SK-N-SH (cell line): ENCODE measurements at regions not wholly inside any gene's neighbourhood (a gene's known extent, or its start where the extent isn't known, plus 50 kb on each side); places are given as distances from the start of the nearest gene placed in this dataset.

Experiments
- CHD2 ChIP-seq: fragments of 150-350 bp; IDR thresholded peaks from 2 replicates; pipeline ENCODE4 v1.6.1; 2018; ENCODE audit warnings: low read length; ENCODE audit not compliant: partially characterized antibody
- CTCF ChIP-seq: fragments of 200-600 bp; sonication (generic); IDR thresholded peaks from 2 replicates; pipeline ENCODE4 v1.6.1; 2017; ENCODE audit warnings: antibody characterized with exemption, mild to moderate bottlenecking, moderate library complexity
- JUND ChIP-seq: IDR thresholded peaks from 2 replicates; pipeline ENCODE4 v1.4.0; 2012
- PBX3 ChIP-seq: IDR thresholded peaks from 2 replicates; pipeline ENCODE4; 2012
- POLR2AphosphoS5 ChIP-seq: IDR thresholded peaks from 2 replicates; pipeline ENCODE4 v1.6.1; 2012; ENCODE audit warnings: low read depth, low read length
- USF2 ChIP-seq: fragments of 150-350 bp; IDR thresholded peaks from 2 replicates; pipeline ENCODE4 v1.6.1; 2017; ENCODE audit warnings: antibody characterized with exemption, low read length, low read depth, borderline replicate concordance

- TF ChIP-seq CTCF (no peak), CHD2 (no peak), JUND (no peak), USF2 (no peak), PBX3 (no peak), POLR2AphosphoS5 (no peak)
Observed at GRCh38 chr2:53312721-53313120, 454.9 kb upstream of the CHAC2 start.
